ENCODE measurements at regions not wholly inside any gene's neighbourhood (a gene's known extent, or its start where the extent isn't known, plus 50 kb on each side); places are given as distances from the start of the nearest gene placed in this dataset.

- intact Hi-C loops (cut with micrococcal nuclease): no loop called here
- H3K27me3 ChIP-seq (ENCODE audit: control insufficient read depth, insufficient read depth, low read length): no peaks in the 10 kb centered on the region
- no peaks in the 10 kb centered on the region for H3K36me3 ChIP-seq (ENCODE audit: control insufficient read depth, insufficient read depth, low read length)
- no peak for TF ChIP-seq CTCF (IDR thresholded peaks at IDR 0.05)
- ATAC-seq (no peak), DNase-seq (no peak)
- H3K4me3 Mint-ChIP-seq: no peak overlapping the region
- H3K27me3 Mint-ChIP-seq (ENCODE audit: low read depth in 2 of 2): peaks cover 3 to 10% of the 10 kb centered on the region in 2 donors
- no peak overlapping the region for H3K27ac Mint-ChIP-seq
- no peaks in the 10 kb centered on the region for H3K9me3 Mint-ChIP-seq
- H3K4me1 ChIP-seq (ENCODE audit: control insufficient read depth, insufficient read depth, low read length): no peaks in the 10 kb centered on the region
- no peak overlapping the region for H3K4me3 ChIP-seq (ENCODE audit: low read length)
- H3K36me3 Mint-ChIP-seq: no peaks in the 10 kb centered on the region
- H3K4me1 Mint-ChIP-seq: no peaks in the 10 kb centered on the region
- no peaks in the 10 kb centered on the region for H3K9me3 ChIP-seq (ENCODE audit: control insufficient read depth, insufficient read depth, low read length)
- H3K27ac ChIP-seq (ENCODE audit: low read length): no peak overlapping the region
- WGBS (ENCODE audit: insufficient coverage): 15% methylated on average over 6 of the region's 6 CpGs
Observed at GRCh38 chr2:121999264-121999663, 243.8 kb downstream of the TSN start.

GRCh38 chr2:122000556-122001340, 245.3 kb downstream of the TSN start:
- Histone ChIP-seq H3K27me3 (ENCODE audit: control insufficient read depth, insufficient read depth, low read length) (no peaks in the 10 kb centered on the region), H3K36me3 (ENCODE audit: control insufficient read depth, insufficient read depth, low read length) (no peaks in the 10 kb centered on the region), H3K9me3 (ENCODE audit: control insufficient read depth, insufficient read depth, low read length) (no peaks in the 10 kb centered on the region), H3K4me3 (ENCODE audit: low read length) (no peak overlapping the region), H3K27ac (ENCODE audit: low read length) (no peak overlapping the region), H3K4me1 (ENCODE audit: control insufficient read depth, insufficient read depth, low read length) (no peaks in the 10 kb centered on the region)
- H3K27ac Mint-ChIP-seq: no peak overlapping the region
- ATAC-seq (no peak), DNase-seq (no peak)
- WGBS (ENCODE audit: insufficient coverage): 89% methylated on average over 21 of the region's 21 CpGs
- intact Hi-C loops (cut with micrococcal nuclease): no loop called here
- no peak overlapping the region for H3K4me3 Mint-ChIP-seq
- no peaks in the 10 kb centered on the region for H3K9me3 Mint-ChIP-seq
- H3K27me3 Mint-ChIP-seq (ENCODE audit: low read depth in 2 of 2): peaks cover 3 to 10% of the 10 kb centered on the region in 2 donors
- H3K4me1 Mint-ChIP-seq: no peaks in the 10 kb centered on the region
- no peaks in the 10 kb centered on the region for H3K36me3 Mint-ChIP-seq
- TF ChIP-seq CTCF (IDR thresholded peaks at IDR 0.05): no peak

- Histone ChIP-seq H3K9me3 (ENCODE audit: control insufficient read depth, insufficient read depth, low read length) (no peaks in the 10 kb centered on the region), H3K27ac (ENCODE audit: low read length) (no peak overlapping the region), H3K36me3 (ENCODE audit: control insufficient read depth, insufficient read depth, low read length) (no peaks in the 10 kb centered on the region), H3K27me3 (ENCODE audit: control insufficient read depth, insufficient read depth, low read length) (no peaks in the 10 kb centered on the region), H3K4me1 (ENCODE audit: control insufficient read depth, insufficient read depth, low read length) (no peaks in the 10 kb centered on the region), H3K4me3 (ENCODE audit: low read length) (no peak overlapping the region)
- intact Hi-C loops (cut with micrococcal nuclease): no loop called here
- no peak overlapping the region for H3K27ac Mint-ChIP-seq
- no peak for TF ChIP-seq CTCF (IDR thresholded peaks at IDR 0.05)
- ATAC-seq (no peak), DNase-seq (no peak)
- no peak overlapping the region for H3K4me3 Mint-ChIP-seq
- WGBS (ENCODE audit: insufficient coverage): 60% methylated on average over 7 of the region's 7 CpGs
- H3K9me3 Mint-ChIP-seq: no peaks in the 10 kb centered on the region
- H3K36me3 Mint-ChIP-seq: no peaks in the 10 kb centered on the region
- no peaks in the 10 kb centered on the region for H3K4me1 Mint-ChIP-seq
- H3K27me3 Mint-ChIP-seq (ENCODE audit: low read depth in 2 of 2): peaks cover 3 to 10% of the 10 kb centered on the region in 2 donors
Observed at GRCh38 chr2:122001441-122001874, 246.0 kb downstream of the TSN start.

All from natural killer cell (primary cell).